Hepatocyte (in vitro differentiated cells): ENCODE measurements at regions not wholly inside any gene's neighbourhood (a gene's known extent, or its start where the extent isn't known, plus 50 kb on each side); places are given as distances from the start of the nearest gene placed in this dataset.

Experiments used
- EZH2 ChIP-seq: fragments of 200-600 bp; sonication (generic); IDR thresholded peaks from 2 replicates; pipeline ENCODE4 v1.6.1; 2016; ENCODE audit warnings: antibody characterized with exemption, mild to moderate bottlenecking, borderline replicate concordance
- TF ChIP-seq, protein P1 (sequence below): fragments of 200-600 bp; sonication (generic); IDR thresholded peaks from 2 replicates; pipeline ENCODE4 v1.5.1; 2016; ENCODE audit warnings: antibody characterized with exemption, mild to moderate bottlenecking; ENCODE audit not compliant: poor library complexity

DNA sequence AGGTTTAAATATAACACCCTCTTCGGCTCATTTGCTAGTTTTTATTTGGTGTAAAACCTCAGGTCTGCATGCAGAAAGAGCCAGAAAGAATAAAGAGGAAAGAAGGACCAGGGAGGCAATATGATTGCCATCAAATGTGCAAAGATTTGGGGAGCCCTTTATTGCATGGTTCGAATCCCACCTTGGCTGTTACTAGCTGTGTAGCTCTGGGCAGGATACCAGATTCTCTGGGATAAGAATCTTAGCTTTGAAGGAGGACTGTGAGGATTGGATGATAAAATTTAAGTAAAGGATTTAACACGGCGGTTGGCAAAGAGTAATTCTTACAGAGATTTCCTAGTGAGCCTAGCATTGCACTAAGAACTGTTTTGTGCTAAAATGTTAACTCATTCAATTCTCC, 510.2 kb upstream of the LCORL start:
- TF ChIP-seq, protein P1, sequence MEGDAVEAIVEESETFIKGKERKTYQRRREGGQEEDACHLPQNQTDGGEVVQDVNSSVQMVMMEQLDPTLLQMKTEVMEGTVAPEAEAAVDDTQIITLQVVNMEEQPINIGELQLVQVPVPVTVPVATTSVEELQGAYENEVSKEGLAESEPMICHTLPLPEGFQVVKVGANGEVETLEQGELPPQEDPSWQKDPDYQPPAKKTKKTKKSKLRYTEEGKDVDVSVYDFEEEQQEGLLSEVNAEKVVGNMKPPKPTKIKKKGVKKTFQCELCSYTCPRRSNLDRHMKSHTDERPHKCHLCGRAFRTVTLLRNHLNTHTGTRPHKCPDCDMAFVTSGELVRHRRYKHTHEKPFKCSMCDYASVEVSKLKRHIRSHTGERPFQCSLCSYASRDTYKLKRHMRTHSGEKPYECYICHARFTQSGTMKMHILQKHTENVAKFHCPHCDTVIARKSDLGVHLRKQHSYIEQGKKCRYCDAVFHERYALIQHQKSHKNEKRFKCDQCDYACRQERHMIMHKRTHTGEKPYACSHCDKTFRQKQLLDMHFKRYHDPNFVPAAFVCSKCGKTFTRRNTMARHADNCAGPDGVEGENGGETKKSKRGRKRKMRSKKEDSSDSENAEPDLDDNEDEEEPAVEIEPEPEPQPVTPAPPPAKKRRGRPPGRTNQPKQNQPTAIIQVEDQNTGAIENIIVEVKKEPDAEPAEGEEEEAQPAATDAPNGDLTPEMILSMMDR: no peak
- no peak for TF ChIP-seq EZH2
